HG03175 (cell line): ENCODE measurements at regions not wholly inside any gene's neighbourhood (a gene's known extent, or its start where the extent isn't known, plus 50 kb on each side); places are given as distances from the start of the nearest gene placed in this dataset.

ENCODE experiments used
- ATAC-seq: cut with Tn5 transposase; IDR thresholded peaks from one replicate; pipeline ENCODE4 v1.9.1; 2021; ENCODE audit warnings: mild to moderate bottlenecking, moderate library complexity; ENCODE audit not compliant: unreplicated experiment

GRCh38 chr12:19940267-19940666 lies 428.1 kb upstream of the PDE3A start:
- no peak for ATAC-seq

DNA sequence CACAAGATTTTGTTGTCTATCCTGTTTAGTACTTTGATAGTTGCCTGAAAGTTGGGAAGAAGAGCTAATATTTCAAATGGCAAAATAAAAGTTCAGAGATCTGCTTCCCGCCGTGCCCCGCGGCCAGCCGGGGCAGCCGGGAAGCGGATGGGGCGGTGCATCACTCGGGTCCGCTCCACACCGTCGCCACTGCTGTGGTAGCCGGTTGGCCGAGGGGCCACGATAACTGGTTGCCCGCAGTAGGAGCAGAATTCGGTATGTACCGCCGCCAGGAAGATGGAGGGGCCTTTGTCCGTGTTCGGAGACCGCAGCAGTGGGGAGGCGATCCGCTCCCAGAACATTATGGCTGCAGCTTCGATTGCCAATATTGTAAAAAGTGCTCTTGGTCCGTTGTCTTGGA lies 427.2 kb upstream of the PDE3A start:
- ATAC-seq: no peak

GRCh38 chr12:19945559-19946435 lies 422.5 kb upstream of the PDE3A start:
- no peak for ATAC-seq

- ATAC-seq: no peak
These were observed 421.8 kb upstream of the PDE3A start for GRCh38 chr12:19946550-19946949.

DNA sequence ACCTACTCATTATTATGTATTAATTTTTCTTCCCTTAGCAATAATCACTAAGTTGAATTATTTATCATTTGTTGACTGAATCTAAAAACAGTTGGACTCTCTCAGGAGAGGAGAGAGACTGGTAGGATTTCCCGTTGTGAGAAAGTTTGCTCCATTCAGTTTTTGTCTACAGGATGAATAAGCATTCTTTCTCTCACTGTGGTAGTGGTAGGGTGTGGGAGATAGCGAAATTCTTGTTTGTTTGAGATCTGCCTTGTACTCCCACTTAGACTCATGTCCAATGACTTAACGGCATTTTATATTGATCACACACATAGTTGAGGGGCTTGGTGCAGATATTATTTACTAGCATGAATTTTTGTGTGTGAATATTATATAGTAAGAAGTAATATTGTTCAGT lies 421.0 kb upstream of the PDE3A start:
- no peak for ATAC-seq

DNA sequence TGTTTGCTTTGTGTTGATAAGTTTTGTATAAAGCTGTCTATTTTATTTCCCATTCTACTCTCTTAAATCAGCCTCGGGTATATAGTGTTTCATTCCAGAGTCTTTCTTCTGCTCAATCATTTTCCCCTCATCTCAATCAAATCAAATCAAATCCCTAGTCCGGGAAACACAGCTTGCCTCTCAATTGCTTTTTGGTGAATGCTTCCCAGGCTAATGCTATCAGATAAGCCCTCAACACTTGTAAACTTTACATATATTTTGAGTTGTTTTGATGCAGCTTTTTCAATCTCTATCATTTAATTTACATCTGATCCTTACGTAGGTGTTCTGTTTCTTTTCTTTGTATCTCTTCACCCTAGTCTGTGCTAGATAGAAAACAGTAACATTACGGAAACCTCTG lies 416.7 kb upstream of the PDE3A start:
- ATAC-seq: no peak

DNA sequence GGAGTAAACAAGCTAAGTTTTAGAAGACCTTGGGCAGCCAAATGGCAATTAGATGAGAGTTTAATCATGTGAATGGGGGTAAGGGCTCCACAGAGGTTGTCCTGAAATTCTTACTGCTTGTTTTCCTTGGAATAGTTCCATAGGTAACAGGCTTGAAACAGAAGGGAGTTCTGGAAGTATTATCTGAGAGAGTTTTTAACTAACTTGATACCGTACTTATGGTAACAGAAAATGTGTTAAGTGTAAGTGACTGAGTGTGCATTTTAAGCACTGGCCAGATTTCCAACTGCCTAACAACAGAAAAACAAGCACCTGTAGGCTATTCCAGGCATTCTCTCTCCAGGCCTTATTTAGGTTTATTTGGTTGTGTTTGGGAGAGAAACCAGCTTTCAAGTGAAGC lies 414.6 kb upstream of the PDE3A start:
- ATAC-seq: no peak

DNA sequence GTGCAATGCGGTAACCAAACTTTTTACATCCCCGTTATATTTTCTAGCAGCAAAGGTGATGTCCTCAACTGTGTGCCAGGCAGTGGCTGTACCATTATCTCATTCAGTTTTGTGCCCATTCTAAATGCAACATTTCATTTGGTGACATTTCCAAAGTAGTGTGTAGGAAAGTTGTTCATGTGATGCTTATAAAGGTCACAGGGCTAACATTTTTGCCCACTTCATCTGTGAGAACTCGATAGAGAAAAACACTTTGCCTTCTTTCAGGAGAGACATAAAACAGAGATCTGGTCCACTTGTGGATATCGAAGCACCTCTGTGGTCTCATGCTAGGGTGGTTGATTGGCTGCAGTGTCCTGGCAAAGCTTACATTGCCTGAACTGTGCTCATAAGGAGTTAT lies 414.2 kb upstream of the PDE3A start:
- no peak for ATAC-seq

- no peak for ATAC-seq
These were observed 410.8 kb upstream of the PDE3A start for GRCh38 chr12:19957308-19958125.

GRCh38 chr12:19958389-19958788 lies 409.9 kb upstream of the PDE3A start:
- no peak for ATAC-seq

GRCh38 chr12:19959353-19959752 lies 409.0 kb upstream of the PDE3A start:
- no peak for ATAC-seq

GRCh38 chr12:19960527-19960926 lies 407.8 kb upstream of the PDE3A start:
- ATAC-seq: no peak

GRCh38 chr12:19962192-19962591 lies 406.1 kb upstream of the PDE3A start:
- ATAC-seq: no peak

DNA sequence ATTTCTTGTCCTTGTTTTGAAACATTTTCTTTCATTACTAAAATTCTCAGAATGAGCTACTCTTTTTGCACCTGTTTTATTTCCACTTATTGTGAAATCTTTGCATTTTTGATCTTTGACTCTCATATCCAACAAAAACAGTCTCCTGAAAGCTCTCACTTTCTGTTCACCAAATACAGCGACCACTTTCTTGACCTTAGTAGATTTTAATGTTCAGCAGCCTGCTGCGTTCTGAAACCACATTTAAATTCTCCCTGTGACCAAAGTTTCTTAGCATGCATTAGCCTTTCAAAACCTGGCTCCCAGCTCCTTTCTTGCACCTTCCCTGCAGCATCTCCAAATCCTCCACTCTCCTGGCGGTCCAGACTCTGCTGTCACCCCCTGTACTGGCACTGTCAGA lies 404.4 kb upstream of the PDE3A start:
- no peak for ATAC-seq

DNA sequence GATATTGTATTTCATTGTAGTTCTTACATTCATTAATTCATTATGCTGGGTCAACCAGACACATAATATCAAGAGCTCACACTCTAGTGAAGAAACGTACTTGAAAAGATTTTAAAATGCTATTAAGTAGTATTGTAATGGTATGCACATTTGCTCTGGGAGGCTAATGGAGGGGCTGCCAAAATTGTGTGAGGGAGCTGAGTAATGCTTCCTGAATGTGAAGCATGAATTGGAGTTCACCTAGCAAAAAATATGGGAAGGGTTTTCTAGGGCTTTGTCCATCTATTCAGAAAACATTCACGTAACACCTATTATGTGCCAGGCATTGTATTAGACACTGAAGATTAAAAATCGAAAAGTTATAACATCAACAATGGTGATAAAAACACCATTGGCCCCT lies 403.8 kb upstream of the PDE3A start:
- ATAC-seq: no peak

DNA sequence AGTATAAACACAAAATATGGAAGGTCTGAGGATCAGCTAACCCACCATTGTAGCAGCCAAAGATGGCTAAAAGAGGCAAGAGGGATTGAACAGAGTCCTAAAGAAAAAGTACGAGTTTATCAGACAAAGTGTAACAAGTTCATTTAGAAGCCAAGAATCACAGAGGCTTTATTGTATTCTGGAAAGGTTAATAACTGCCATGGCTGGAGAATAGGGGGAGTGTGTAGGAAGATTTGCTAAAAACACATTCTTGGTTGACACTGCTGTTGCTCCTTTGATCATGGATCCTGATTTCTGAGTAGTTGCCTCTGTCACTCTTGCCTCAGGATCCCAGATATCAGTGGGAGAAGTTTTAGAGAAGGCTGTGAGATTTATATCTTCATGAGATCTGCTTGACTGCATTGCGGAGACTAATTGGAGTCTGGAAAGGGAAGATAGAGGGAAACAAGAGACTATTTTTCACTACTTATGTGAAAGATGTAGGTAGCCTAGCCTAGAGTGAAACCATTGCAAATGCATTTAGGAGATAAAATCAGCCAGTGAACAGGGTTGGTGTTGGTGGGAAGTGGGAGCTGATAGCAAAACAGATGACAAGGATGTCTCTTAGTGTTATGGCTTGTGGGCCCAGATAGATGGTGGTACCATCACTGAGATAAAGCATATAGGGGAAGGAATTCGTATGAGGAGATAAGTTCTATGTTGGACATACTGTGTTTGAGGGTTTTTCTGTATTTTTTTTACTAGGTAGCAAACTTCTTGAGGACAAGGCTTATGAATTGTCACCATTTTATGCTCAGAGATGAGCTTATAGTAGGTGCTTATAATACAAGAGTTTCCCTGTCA lies 402.9 kb upstream of the PDE3A start:
- ATAC-seq: no peak

GRCh38 chr12:19967001-19967400 lies 401.3 kb upstream of the PDE3A start:
- ATAC-seq: no peak

DNA sequence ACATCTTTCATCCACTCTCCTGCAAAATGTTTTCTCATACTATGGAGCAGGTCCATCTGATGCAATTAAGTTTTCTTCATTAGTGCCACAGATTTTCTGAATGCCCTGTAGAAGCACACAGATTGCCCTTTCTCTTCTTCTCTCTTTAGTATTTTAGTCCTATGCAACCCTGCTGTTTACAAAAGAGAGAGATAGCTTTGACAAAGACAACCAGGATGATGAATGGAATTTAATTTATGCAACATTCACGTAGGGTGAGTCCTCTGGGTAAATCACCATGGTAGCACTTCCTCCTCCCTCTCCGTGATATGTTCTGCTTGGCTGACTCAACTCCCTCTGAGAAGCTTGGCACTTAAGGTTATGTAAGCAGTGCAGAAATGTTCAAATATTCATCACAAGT lies 400.9 kb upstream of the PDE3A start:
- no peak for ATAC-seq

GRCh38 chr12:19970116-19970515 lies 398.2 kb upstream of the PDE3A start:
- ATAC-seq: no peak

- ATAC-seq: no peak
These were observed 397.5 kb upstream of the PDE3A start for GRCh38 chr12:19970821-19971220.
